ENCODE measurements at regions not wholly inside any gene's neighbourhood (a gene's known extent, or its start where the extent isn't known, plus 50 kb on each side); places are given as distances from the start of the nearest gene placed in this dataset.
"Not testable (repeated sequence)": the region's sequence is repeated elsewhere in the genome, so short reads cannot be mapped to it uniquely, and the experiment has no call there.

- TF ChIP-seq, protein P1, sequence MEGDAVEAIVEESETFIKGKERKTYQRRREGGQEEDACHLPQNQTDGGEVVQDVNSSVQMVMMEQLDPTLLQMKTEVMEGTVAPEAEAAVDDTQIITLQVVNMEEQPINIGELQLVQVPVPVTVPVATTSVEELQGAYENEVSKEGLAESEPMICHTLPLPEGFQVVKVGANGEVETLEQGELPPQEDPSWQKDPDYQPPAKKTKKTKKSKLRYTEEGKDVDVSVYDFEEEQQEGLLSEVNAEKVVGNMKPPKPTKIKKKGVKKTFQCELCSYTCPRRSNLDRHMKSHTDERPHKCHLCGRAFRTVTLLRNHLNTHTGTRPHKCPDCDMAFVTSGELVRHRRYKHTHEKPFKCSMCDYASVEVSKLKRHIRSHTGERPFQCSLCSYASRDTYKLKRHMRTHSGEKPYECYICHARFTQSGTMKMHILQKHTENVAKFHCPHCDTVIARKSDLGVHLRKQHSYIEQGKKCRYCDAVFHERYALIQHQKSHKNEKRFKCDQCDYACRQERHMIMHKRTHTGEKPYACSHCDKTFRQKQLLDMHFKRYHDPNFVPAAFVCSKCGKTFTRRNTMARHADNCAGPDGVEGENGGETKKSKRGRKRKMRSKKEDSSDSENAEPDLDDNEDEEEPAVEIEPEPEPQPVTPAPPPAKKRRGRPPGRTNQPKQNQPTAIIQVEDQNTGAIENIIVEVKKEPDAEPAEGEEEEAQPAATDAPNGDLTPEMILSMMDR (conservative IDR thresholded peaks at IDR 0.05; ENCODE audit: low read length), result peak; percentile 61
- TF ChIP-seq EZH2phosphoT487 (IDR thresholded peaks at IDR 0.05; ENCODE audit: borderline replicate concordance, low read depth, low read length), result not testable (repeated sequence)
Measured at GRCh38 chrX:89757767-89758166, 163.9 kb upstream of the TGIF2LX start.

Data from OCI-LY7 (cell line).